CD4-positive, alpha-beta T cell (primary cell): ENCODE measurements at regions not wholly inside any gene's neighbourhood (a gene's known extent, or its start where the extent isn't known, plus 50 kb on each side); places are given as distances from the start of the nearest gene placed in this dataset.

Experiments used
- ATAC-seq: fragments of 200-7000 bp; cut with Tn5 transposase; one replicate; pipeline ENCODE4 v1.10.0; 2022; ENCODE audit warnings: mild to moderate bottlenecking; ENCODE audit not compliant: poor library complexity
- CTCF ChIA-PET: fragments of 350-600 bp; sonication (Branson Sonifier 250); formaldehyde crosslinking; loops from one replicate; lab custom pipeline; 2021; ENCODE audit warnings: antibody characterized with exemption, inconsistent platforms; lab: Charles Lee
- POLR2A ChIA-PET: fragments of 350-600 bp; sonication (Branson Sonifier 250); formaldehyde crosslinking; loops from one replicate; lab custom pipeline; 2021; ENCODE audit warnings: antibody characterized with exemption, inconsistent platforms; lab: Charles Lee
- DNase-seq, 14 experiments: peaks; one replicate each; pipeline ENCODE4 v3.0.0-alpha.2; 2013 to 2020; ENCODE audit warnings: mixed read lengths in 2 of 14
- H3K27ac ChIP-seq, 2 donors: one replicate each; pipeline versions ENCODE4 v1.5.1 to v1.7.0; 2013; ENCODE audit warnings: low read length in 2 of 2, low read depth in 1 of 2, mild to moderate bottlenecking in 1 of 2
- H3K27me3 ChIP-seq, 2 experiments: 1 replicate in 1 of 2; 2 replicates in 1 of 2; pipeline versions ENCODE4 v1.6.1 to v1.7.0; 2013; ENCODE audit warnings: low read length in 2 of 2, control low read depth in 1 of 2, mild to moderate bottlenecking in 1 of 2, moderate library complexity in 1 of 2; ENCODE audit not compliant: insufficient read depth in 2 of 2, control insufficient read depth in 1 of 2
- H3K36me3 ChIP-seq: one replicate; pipeline ENCODE4 v1.6.1; 2013; ENCODE audit warnings: low read length, control low read depth; ENCODE audit not compliant: insufficient read depth
- H3K4me1 ChIP-seq: one replicate; pipeline ENCODE4 v1.6.1; 2013; ENCODE audit warnings: low read length, control low read depth; ENCODE audit not compliant: insufficient read depth
- H3K4me3 ChIP-seq: one replicate; pipeline ENCODE4 v1.5.1; 2013; ENCODE audit warnings: mild to moderate bottlenecking, low read length, moderate library complexity
- H3K9me3 ChIP-seq, 2 experiments: 1 replicate in 1 of 2; 2 replicates in 1 of 2; pipeline versions ENCODE4 v1.6.1 to v1.7.0; 2013; ENCODE audit warnings: low read length in 2 of 2, mild to moderate bottlenecking in 2 of 2, control low read depth in 1 of 2, moderate library complexity in 1 of 2; ENCODE audit not compliant: control insufficient read depth in 1 of 2, insufficient read depth in 1 of 2
- H3K27ac Mint-ChIP-seq: one replicate; pipeline ENCODE4 v1.8.0; 2020; ENCODE audit warnings: mixed read lengths
- H3K27me3 Mint-ChIP-seq: one replicate; pipeline ENCODE4 v1.8.0; 2021; ENCODE audit warnings: mixed read lengths
- H3K36me3 Mint-ChIP-seq: one replicate; pipeline ENCODE4 v1.8.0; 2021; ENCODE audit warnings: low read depth, mixed read lengths
- H3K4me1 Mint-ChIP-seq: one replicate; pipeline ENCODE4 v1.8.0; 2021; ENCODE audit warnings: low read depth, mixed read lengths
- H3K4me3 Mint-ChIP-seq: one replicate; pipeline ENCODE4 v1.8.0; 2020; ENCODE audit warnings: mild to moderate bottlenecking, mixed read lengths
- H3K9me3 Mint-ChIP-seq: one replicate; pipeline ENCODE4 v1.8.0; 2020; ENCODE audit warnings: mixed read lengths
- CTCF ChIP-seq: fragments of 200-600 bp; IDR thresholded peaks from one replicate; pipeline ENCODE4 v1.8.0; 2022; ENCODE audit warnings: antibody characterized with exemption, mild to moderate bottlenecking
- intact Hi-C, 2 experiments: fragments of 100-400 bp; cut with DNase I in 1 of 2; cut with micrococcal nuclease in 1 of 2; formaldehyde crosslinking; loops; one replicate each; pipeline versions ENCODE4 v1.15.1 to v1.9.0; 2023 to 2025; cut with DNase I, micrococcal nuclease

GRCh38 chr19:28208745-28209144 lies 1004.2 kb downstream of the UQCRFS1 start:
- Mint-ChIP-seq H3K27me3 (no peaks in the 10 kb centered on the region), H3K4me3 (no peak overlapping the region), H3K4me1 (no peaks in the 10 kb centered on the region), H3K27ac (no peak overlapping the region), H3K36me3 (no peaks in the 10 kb centered on the region), H3K9me3 (peaks cover 6% of the 10 kb centered on the region)
- intact Hi-C loops, result no loop called here
- ATAC-seq (no peak), DNase-seq (no peak)
- POLR2A ChIA-PET, result no interaction called here
- Histone ChIP-seq H3K4me3 (no peak overlapping the region), H3K27me3 (no peaks in the 10 kb centered on the region), H3K9me3 (peaks cover 6 to 12% of the 10 kb centered on the region in 2 experiments), H3K4me1 (no peaks in the 10 kb centered on the region), H3K36me3 (no peaks in the 10 kb centered on the region), H3K27ac (no peak overlapping the region)
- CTCF ChIA-PET, result no interaction called here
- TF ChIP-seq CTCF, result no peak

DNA sequence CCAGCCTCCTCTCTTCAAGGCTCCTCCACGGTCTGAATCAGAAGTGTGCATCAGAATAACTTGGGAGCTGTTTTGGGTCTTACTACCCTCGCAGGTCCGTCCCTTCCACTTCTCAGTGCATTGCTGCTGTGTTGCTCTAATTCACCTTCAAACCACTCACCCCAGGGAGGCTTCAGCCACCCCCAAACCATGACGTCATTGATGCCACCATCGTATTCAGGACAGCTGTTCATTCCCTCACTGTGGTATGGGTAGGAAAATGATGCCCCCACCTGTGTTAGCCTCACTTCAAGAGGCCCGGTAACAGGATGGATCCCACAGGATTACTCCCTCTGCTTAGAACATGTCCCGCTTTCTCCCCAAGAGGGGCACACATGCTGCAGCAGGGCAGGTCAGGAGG lies 1005.7 kb downstream of the UQCRFS1 start:
- ChIA-PET POLR2A (no interaction called here), CTCF (no interaction called here)
- Mint-ChIP-seq H3K36me3 (no peaks in the 10 kb centered on the region), H3K4me1 (no peaks in the 10 kb centered on the region), H3K27ac (no peak overlapping the region), H3K27me3 (no peaks in the 10 kb centered on the region), H3K9me3 (peaks cover 9% of the 10 kb centered on the region), H3K4me3 (no peak overlapping the region)
- TF ChIP-seq CTCF, result no peak
- Histone ChIP-seq H3K4me1 (no peaks in the 10 kb centered on the region), H3K36me3 (no peaks in the 10 kb centered on the region), H3K9me3 (peaks cover 11 to 12% of the 10 kb centered on the region in 2 experiments), H3K4me3 (no peak overlapping the region), H3K27me3 (no peaks in the 10 kb centered on the region), H3K27ac (no peak overlapping the region)
- DNase-seq, result no peak
- intact Hi-C loops, result no loop called here
- no peak for ATAC-seq

DNA sequence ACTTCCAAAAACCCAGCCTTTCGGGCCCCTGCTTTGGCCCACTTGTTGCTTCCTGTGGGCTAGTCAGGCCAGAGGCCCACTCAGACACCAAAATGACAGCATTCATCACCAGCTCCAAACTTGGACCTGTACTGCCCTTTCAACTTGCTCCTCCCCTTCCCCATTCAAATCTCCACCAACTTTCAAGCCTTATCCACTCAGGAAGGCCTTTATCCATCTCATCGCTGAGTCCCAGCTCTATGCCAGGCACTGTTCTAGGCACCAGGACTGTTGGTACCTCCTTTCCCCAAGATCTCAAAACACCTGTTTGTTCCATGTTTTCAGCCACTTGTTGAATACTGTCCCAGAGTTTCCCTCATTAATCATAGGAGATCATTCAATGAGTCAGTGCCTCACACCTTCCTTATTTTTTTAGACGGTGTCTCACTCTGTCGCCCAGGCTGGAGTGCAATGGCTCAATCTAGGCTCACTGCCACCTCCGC lies 1011.4 kb downstream of the UQCRFS1 start:
- DNase-seq (no peak), ATAC-seq (no peak)
- Mint-ChIP-seq H3K9me3 (peaks cover 18% of the 10 kb centered on the region), H3K36me3 (no peaks in the 10 kb centered on the region), H3K27ac (no peak overlapping the region), H3K4me3 (no peak overlapping the region), H3K4me1 (no peaks in the 10 kb centered on the region), H3K27me3 (no peaks in the 10 kb centered on the region)
- CTCF ChIA-PET, result no interaction called here
- peaks cover 5 to 34% of the 10 kb centered on the region in 2 experiments for H3K9me3 ChIP-seq
- no peaks in the 10 kb centered on the region for H3K27me3 ChIP-seq
- no peak for TF ChIP-seq CTCF
- no peak overlapping the region for H3K27ac ChIP-seq
- no peaks in the 10 kb centered on the region for H3K36me3 ChIP-seq
- H3K4me3 ChIP-seq, result no peak overlapping the region
- intact Hi-C loops, result no loop called here
- POLR2A ChIA-PET, result no interaction called here
- H3K4me1 ChIP-seq, result no peaks in the 10 kb centered on the region
